Nephron progenitor cell (in vitro differentiated cells): ENCODE measurements at regions not wholly inside any gene's neighbourhood (a gene's known extent, or its start where the extent isn't known, plus 50 kb on each side); places are given as distances from the start of the nearest gene placed in this dataset.

Experiments
- DNase-seq: peaks from one replicate; pipeline ENCODE4 v3.0.0; 2021
- H3K27ac Mint-ChIP-seq: 2 replicates; pipeline ENCODE4 v1.8.0; 2021; ENCODE audit warnings: mild to moderate bottlenecking, moderate library complexity, mixed read lengths
- H3K27me3 Mint-ChIP-seq: 2 replicates; pipeline ENCODE4 v1.8.0; 2021; ENCODE audit warnings: mild to moderate bottlenecking, low read depth, mixed read lengths; ENCODE audit not compliant: poor library complexity
- H3K36me3 Mint-ChIP-seq: 2 replicates; pipeline ENCODE4 v1.8.0; 2021; ENCODE audit warnings: low read depth, mixed read lengths
- H3K4me1 Mint-ChIP-seq: 2 replicates; pipeline ENCODE4 v1.8.0; 2021; ENCODE audit warnings: mixed read lengths
- H3K4me3 Mint-ChIP-seq: 2 replicates; pipeline ENCODE4 v1.8.0; 2021; ENCODE audit warnings: mild to moderate bottlenecking, moderate library complexity, mixed read lengths
- H3K9me3 Mint-ChIP-seq: 2 replicates; pipeline ENCODE4 v1.8.0; 2021; ENCODE audit warnings: mild to moderate bottlenecking, moderate library complexity, mixed read lengths
- TF ChIP-seq, protein P1 (sequence below): fragments of 200-600 bp; sonication (generic); IDR thresholded peaks from 2 replicates; pipeline ENCODE4 v1.5.0; 2021; ENCODE audit warnings: antibody characterized with exemption

DNA sequence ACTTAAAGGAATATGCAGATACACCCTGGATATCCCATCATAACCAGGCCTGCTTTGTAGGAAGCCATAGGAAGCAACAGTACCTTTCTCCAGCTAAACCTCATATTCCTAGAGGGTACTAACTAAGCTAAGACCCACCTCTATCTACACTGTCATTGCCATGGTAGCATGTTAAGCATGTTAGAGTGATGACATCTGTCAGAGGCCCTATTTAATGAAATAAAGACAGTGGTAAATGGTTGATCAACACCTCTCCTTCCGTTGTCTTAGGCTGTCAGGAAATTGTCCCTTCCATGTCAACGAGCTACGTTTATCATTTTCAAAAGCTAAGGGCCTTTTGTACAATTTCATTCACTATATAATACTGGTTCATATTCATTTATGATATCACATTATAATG is 251.1 kb upstream of the PSMD7 start:
- no peak for DNase-seq
- Mint-ChIP-seq H3K4me1 (no peaks in the 10 kb centered on the region), H3K9me3 (peaks cover 4% of the 10 kb centered on the region), H3K27me3 (no peaks in the 10 kb centered on the region), H3K27ac (no peak overlapping the region), H3K36me3 (no peaks in the 10 kb centered on the region), H3K4me3 (no peak overlapping the region)
- TF ChIP-seq, protein P1, sequence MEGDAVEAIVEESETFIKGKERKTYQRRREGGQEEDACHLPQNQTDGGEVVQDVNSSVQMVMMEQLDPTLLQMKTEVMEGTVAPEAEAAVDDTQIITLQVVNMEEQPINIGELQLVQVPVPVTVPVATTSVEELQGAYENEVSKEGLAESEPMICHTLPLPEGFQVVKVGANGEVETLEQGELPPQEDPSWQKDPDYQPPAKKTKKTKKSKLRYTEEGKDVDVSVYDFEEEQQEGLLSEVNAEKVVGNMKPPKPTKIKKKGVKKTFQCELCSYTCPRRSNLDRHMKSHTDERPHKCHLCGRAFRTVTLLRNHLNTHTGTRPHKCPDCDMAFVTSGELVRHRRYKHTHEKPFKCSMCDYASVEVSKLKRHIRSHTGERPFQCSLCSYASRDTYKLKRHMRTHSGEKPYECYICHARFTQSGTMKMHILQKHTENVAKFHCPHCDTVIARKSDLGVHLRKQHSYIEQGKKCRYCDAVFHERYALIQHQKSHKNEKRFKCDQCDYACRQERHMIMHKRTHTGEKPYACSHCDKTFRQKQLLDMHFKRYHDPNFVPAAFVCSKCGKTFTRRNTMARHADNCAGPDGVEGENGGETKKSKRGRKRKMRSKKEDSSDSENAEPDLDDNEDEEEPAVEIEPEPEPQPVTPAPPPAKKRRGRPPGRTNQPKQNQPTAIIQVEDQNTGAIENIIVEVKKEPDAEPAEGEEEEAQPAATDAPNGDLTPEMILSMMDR, result no peak

DNA sequence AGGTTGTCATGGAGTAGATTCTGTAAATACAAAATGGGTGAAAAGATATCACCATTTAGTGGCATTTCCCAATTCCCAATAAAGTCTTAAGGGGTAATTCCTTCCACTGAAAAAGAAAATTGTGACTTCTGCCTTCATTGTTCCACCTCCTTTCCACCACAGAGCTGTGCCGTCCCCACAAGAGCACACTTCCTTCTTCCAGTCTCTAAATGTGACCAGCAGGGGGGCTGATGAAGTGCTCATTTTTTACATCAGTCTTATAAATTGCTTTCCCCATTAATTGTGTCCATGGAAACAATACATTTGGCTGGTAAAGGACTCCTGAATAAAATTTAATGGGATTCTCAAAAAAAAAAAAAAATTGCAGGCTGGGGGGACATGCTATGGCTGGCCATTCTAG is 260.8 kb upstream of the PSMD7 start:
- TF ChIP-seq, protein P1, result peak; percentile 33
- Mint-ChIP-seq H3K27ac (peak overlapping the region; percentile 44), H3K4me3 (no peak overlapping the region), H3K4me1 (peaks cover 34% of the 10 kb centered on the region), H3K9me3 (no peaks in the 10 kb centered on the region), H3K36me3 (no peaks in the 10 kb centered on the region), H3K27me3 (no peaks in the 10 kb centered on the region)
- DNase-seq, result no peak

DNA sequence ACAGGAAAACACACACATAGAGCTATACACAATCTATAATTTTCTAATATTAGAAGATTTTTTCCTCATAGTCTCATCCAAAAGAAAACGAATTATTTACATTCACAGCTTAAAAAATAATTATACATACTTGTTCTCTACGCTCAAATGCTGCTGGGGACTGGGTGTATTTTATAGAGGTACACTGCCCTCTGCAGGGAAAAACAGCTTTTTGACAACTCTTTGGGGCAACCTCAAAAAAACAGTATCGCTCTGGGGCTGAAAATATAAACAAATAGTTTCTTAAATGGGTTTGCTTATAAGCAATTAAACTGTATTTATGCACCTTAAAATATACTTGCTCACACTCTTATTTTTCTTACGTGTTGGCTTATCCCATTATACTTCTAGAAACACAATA is 261.8 kb upstream of the PSMD7 start:
- Mint-ChIP-seq H3K36me3 (no peaks in the 10 kb centered on the region), H3K27me3 (no peaks in the 10 kb centered on the region), H3K4me1 (peaks cover 43% of the 10 kb centered on the region), H3K9me3 (no peaks in the 10 kb centered on the region), H3K27ac (no peak overlapping the region), H3K4me3 (no peak overlapping the region)
- DNase-seq, result peak; percentile 13
- TF ChIP-seq, protein P1, result peak; percentile 68

DNA sequence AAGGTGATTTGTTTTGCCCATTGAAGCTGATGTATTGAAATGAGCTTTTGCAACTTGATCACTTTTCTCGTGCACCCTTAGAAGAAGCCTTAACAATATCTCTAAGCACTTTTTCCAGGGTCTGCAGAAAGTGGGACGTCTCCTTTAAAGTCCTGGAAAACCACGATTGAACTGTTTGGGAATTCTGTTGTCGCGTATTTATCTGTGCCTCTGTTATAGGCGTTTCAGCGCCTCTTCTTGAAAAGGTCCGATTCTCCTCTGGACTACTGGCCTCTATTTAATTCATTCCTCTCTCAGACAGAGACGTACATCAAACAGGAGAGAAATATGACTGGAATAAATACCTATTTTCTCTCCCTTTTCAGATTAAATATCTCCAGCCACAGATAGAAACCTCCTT is 262.4 kb upstream of the PSMD7 start:
- no peaks in the 10 kb centered on the region for H3K27me3 Mint-ChIP-seq
- no peak overlapping the region for H3K27ac Mint-ChIP-seq
- H3K36me3 Mint-ChIP-seq, result no peaks in the 10 kb centered on the region
- DNase-seq, result no peak
- peaks cover 50% of the 10 kb centered on the region for H3K4me1 Mint-ChIP-seq
- no peaks in the 10 kb centered on the region for H3K9me3 Mint-ChIP-seq
- TF ChIP-seq, protein P1, result no peak
- no peak overlapping the region for H3K4me3 Mint-ChIP-seq

DNA sequence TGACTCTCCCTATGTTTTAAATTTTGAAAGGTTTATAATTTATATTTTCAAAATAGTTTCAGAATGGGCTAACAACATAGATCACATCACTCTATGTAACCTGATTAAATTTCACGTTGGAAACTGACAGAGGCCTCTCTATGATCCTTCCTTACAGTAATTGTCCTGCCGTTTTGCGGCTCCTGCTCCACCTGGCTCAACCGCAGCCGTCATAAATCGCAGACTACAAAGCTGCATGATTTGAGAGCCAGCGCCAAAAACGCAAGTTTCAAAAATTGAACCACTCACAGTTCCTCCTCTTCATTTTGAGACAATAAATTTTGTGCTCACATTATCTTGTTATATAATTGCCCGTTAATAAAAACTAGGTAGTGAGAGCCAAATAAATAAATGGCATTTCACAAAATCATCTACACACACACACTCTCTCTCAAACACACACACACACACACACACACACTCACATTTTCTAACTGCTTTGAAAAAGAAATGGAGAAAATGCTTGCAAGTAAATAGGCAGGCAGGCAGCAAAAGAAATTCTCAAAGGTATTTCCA is 263.1 kb upstream of the PSMD7 start:
- no peak overlapping the region for H3K4me3 Mint-ChIP-seq
- no peaks in the 10 kb centered on the region for H3K27me3 Mint-ChIP-seq
- TF ChIP-seq, protein P1, result no peak
- no peak for DNase-seq
- no peaks in the 10 kb centered on the region for H3K9me3 Mint-ChIP-seq
- peaks cover 57% of the 10 kb centered on the region for H3K4me1 Mint-ChIP-seq
- H3K27ac Mint-ChIP-seq, result no peak overlapping the region
- no peaks in the 10 kb centered on the region for H3K36me3 Mint-ChIP-seq

DNA sequence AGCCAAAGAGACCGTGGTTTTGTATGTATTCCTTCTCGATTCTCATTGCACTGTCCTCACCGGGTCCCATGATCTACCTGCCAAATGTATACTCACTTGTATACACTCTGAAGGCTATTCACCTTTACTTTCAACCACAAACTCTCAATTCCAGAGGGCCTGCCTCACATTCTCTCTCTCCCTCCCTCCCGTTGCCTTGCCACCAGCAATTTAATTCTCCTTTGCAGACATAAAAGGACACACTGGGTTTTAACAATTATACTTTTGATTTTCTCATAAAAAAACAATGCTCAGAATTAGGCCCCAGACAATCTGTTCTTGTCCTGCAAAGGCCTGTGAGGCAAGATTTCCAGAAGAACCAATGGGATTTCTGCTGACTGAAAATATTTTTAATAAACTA is 265.1 kb upstream of the PSMD7 start:
- TF ChIP-seq, protein P1, result no peak
- Mint-ChIP-seq H3K4me3 (no peak overlapping the region), H3K36me3 (no peaks in the 10 kb centered on the region), H3K27ac (peak overlapping the region; percentile 40), H3K9me3 (no peaks in the 10 kb centered on the region), H3K4me1 (peaks cover 67% of the 10 kb centered on the region), H3K27me3 (peaks cover 2% of the 10 kb centered on the region)
- DNase-seq, result no peak
